ENCODE measurements at regions not wholly inside any gene's neighbourhood (a gene's known extent, or its start where the extent isn't known, plus 50 kb on each side); places are given as distances from the start of the nearest gene placed in this dataset.

DNA sequence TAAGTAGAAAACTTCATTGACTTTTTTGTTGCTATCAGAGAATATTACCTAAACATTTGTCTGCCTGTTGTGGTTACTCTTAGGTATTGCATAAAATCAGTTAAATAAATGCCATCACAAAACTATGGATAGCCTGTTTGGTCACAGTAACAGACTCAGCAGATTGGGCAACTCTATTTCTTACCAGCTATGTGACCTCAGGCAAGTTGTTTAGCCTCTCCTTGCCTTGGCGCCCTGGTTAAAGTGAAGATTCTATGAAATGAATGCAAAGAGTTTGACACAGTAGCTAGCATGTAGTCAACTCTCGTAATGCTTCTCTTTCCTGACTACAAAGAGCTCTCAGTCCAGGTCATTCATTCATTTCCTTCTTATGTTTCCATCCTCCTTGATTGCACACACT is 82.5 kb upstream of the ID4 start:
- TF ChIP-seq CTCF (conservative IDR thresholded peaks at IDR 0.05) (no peak), ZFX (IDR thresholded peaks at IDR 0.05) (no peak)
